Right hindlimb (tissue), 1 donor: ENCODE measurements at regions not wholly inside any gene's neighbourhood (a gene's known extent, or its start where the extent isn't known, plus 50 kb on each side); places are given as distances from the start of the nearest gene placed in this dataset.
"Not testable (repeated sequence)": the region's sequence is repeated elsewhere in the genome, so short reads cannot be mapped to it uniquely, and the experiment has no call there.

Experiments used
- DNase-seq: peaks from one replicate; pipeline ENCODE4 v3.0.0-alpha.2; 2018

- DNase-seq = no peak
These were observed 151.5 kb downstream of the ATXN7L3B start for GRCh38 chr12:74689071-74689655.

DNA sequence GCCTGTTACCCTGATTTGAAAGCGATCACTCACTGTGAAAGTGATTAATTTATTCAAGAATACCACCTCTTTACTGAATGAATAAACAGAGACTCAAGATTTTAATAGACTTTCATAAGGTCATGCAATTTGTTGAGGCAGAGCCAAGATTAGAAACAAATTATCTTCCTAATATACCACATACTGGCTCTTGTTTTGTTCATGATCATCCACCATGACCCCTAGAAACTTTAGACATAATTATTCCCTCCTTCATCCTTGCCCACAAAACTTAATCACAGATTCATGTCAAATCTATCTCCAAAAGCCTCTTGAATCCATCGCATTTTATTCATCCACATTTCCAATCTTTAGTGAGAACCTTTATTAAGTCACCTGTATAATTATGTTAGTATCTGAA lies 152.3 kb downstream of the ATXN7L3B start:
- no peak for DNase-seq

GRCh38 chr12:74719447-74719846 lies 181.8 kb downstream of the ATXN7L3B start:
- no peak for DNase-seq

DNA sequence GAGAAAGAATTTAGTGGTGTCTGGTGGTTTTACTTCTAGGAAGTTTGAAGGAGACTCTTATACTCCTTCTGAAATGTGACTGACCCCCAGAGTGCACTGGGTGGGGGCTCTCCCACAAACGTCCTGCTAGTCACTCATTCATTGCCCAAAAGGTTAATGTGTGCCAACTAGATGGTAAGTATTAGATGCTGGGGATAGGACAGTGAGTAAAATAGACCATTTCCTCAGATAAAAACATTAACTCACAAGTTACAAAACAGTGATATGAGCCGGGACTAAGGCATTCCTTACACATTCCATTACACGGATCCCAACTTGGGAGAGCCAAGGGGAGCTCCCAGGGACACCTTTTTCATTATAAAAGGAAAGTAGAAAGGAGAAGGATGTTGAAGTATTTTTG lies 185.1 kb downstream of the ATXN7L3B start:
- DNase-seq = no peak

DNA sequence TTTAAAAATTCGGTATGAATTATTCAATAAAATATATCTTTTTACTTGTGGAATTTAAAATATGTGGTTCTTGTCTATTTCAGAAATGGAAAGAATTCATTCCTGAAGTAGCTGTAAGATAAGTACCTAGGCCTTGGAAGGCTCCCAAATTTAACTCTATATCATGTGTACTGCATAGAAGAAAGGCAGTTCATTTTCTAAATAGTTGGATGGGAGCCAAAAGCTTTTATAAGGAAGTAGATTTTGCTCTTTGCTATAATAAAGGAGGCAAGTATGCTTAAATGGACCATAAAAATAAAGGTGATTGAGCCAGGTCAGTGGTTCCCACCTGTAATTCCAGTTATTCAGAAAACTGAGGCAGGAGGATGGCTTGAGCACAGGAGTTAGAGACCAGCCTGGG lies 187.5 kb downstream of the ATXN7L3B start:
- DNase-seq = no peak

DNA sequence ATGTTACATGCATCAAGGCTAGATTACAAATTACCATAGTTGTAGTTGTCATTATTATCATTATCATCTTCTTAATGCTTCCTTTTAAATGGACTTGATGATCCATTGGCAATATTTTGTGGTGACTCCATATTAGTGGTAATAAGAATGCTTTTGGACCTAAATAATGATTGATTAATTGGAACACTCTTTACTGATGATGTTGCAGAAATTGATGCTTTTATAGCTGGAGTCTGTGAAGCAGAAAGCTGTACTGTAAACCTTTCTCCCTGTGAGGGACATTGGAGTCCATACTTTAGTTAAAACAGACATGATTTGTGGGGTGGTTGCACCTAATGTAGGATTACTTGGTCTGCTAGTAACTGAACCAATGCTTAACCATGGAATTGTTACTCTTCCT lies 190.4 kb downstream of the ATXN7L3B start:
- DNase-seq = no peak

- no peak for DNase-seq
These were observed 194.6 kb downstream of the ATXN7L3B start for GRCh38 chr12:74732164-74732784.

GRCh38 chr12:74732826-74733225 lies 195.2 kb downstream of the ATXN7L3B start:
- no peak for DNase-seq

DNA sequence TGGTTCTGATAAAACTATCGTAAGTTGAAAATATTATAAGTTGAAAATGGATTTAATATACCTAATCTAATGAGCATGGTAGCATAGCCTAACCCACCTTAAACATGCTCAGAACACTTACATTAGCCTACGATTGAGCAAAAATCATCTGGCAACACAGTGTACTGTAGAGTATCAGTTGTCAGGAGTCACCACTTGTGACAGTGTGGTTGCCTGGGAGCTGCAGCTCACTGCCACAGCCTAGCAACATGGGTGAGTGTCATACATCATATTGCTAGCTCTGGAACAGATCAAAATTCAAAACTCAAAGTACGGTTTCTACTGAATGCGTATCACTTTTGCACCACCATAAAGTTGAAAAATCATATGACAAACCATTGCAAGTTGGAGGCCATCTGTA lies 203.5 kb downstream of the ATXN7L3B start:
- no peak for DNase-seq

- no peak for DNase-seq
These were observed 209.7 kb downstream of the ATXN7L3B start for GRCh38 chr12:74747305-74747704.

GRCh38 chr12:74751441-74751840 lies 213.8 kb downstream of the ATXN7L3B start:
- DNase-seq = no peak

- DNase-seq = no peak
These were observed 214.6 kb downstream of the ATXN7L3B start for GRCh38 chr12:74752215-74752614.

- no peak for DNase-seq
These were observed 232.9 kb downstream of the ATXN7L3B start for GRCh38 chr12:74770552-74770951.

DNA sequence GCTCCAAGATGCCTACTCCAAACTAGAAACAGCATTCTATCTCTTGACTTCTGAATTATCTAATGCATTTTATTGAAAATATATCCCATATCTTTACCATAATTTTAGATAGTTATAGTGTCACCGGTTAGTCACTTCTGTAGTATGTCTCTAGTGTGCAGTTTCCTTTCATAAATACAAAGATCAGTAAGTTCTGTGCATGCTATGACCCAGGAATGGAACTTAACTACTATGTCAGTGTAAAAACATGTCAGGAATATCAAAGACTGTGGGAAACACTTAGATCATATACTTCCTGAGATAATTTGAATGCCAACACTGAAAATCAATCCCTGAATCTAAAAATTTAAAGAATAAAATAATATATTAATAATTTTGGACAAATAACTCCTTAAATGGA lies 237.6 kb downstream of the ATXN7L3B start:
- DNase-seq = no peak

- DNase-seq = no peak
These were observed 238.7 kb downstream of the ATXN7L3B start for GRCh38 chr12:74776378-74776777.

GRCh38 chr12:74780182-74780849 lies 242.7 kb downstream of the ATXN7L3B start:
- no peak for DNase-seq

DNA sequence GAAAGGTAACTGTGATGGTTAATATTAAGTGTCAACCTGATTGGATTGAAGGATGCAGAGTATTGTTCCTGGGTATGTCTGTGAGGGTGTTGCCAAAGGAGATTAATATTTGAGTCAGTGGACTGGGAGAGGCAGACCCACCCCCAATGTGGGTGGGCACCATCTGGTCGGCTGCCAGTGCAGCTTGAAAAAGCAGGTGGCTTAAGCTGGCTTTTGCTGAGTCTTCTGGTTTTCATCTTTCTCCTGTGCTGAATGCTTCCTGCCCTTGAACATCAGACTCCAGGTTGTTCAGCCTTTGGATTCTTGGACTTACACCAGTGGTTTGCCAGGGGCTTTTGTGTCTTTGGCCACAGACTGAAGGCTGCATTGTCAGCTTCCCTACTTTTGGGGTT lies 243.2 kb downstream of the ATXN7L3B start:
- not testable (repeated sequence) for DNase-seq

DNA sequence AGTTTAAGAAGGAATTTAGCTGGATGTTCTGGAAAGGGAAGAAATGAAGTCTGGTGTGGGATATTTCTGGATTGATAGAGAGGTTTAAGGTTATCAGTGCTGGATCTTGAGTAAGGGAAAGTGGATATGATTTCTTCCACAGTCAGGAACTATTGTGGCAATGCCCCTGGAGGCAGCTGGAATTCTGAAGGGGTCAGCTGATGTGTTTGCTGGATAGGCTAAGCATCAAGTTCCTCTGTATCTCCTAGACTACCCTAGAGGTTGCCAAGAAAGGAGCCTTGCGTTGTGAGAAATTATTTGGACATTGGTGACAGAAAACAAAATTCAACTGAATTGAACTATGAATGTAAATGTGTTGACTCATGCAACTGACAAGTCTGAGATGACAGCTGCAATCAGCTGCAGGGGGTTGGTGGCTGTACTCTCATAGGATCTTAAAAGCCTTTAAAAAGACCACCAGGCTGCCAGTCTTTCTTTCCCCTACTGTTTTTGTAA lies 244.4 kb downstream of the ATXN7L3B start:
- no peak for DNase-seq

DNA sequence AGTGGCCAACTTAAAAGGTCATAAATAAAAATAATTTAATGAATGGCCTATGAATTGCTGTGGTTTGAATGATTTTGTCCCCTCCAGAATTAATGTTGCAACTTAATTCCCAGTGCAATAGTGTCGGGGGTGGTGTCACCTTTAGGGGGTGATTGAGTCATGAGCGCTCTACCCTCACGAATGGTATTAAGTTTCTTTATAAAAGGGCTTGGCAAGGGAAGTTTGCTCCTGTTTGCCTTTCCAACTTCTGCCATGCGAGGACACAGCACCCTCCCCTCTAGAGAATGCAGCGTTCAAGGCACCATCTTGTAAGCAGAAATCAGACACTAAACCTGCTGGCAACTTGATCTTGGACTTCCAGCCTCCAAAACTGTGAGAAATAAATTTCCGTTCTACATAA lies 253.3 kb downstream of the ATXN7L3B start:
- DNase-seq = no peak

GRCh38 chr12:74791365-74791764 lies 253.7 kb downstream of the ATXN7L3B start:
- DNase-seq = no peak

DNA sequence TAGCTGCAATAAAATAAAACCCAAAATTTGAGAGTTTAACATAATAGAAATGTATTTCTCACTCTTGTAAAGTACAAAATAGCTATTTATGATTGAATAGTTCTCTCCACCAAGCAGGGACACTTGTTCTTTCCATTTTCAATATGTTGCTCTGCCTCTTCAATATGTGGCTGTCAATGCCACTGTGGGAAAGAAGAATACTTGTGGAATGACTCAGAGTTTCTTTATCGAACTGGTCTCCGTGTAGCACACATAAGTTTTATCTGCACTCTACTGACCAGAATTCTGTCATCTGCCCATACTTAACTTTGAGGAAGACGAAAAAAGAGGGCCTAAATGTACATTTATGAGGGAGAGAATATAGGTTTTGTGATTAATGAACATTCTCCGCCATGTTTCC lies 256.9 kb downstream of the ATXN7L3B start:
- no peak for DNase-seq

GRCh38 chr12:74801625-74802024 lies 264.0 kb downstream of the ATXN7L3B start:
- DNase-seq = no peak

- DNase-seq = no peak
These were observed 279.0 kb downstream of the ATXN7L3B start for GRCh38 chr12:74816398-74817175.

DNA sequence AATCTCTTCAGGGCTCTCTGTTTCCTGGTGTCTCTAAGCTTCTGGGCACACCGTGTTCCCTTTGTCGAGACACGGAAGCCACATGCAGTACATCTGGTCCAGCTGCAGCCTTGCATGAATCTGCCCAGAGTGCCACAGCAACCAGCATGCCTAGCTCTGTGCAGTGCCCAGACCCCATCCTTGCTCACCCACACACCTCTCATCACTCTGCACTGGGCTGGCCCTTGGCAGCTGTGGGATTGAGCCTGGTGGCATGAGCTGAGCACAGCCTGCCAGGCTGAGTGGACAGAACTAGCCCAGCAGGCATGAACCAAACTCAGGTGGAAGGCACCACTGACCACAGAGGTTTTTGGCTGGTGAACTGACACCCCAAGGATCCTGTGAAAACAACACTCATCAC lies 279.9 kb downstream of the ATXN7L3B start:
- no peak for DNase-seq
